ENCODE measurements at regions not wholly inside any gene's neighbourhood (a gene's known extent, or its start where the extent isn't known, plus 50 kb on each side); places are given as distances from the start of the nearest gene placed in this dataset.
"Not testable (repeated sequence)": the region's sequence is repeated elsewhere in the genome, so short reads cannot be mapped to it uniquely, and the experiment has no call there.

GRCh38 chr13:30071969-30072817 lies 221.8 kb upstream of the UBL3 start:
- no peaks in the 10 kb centered on the region for H3K4me1 ChIP-seq
- H3K27ac ChIP-seq = no peak overlapping the region
- H3K9me3 ChIP-seq = no peaks in the 10 kb centered on the region
- TF ChIP-seq POLR2A (IDR thresholded peaks at IDR 0.05) (no peak), CTCF (IDR thresholded peaks at IDR 0.05) (no peak)
- no peaks in the 10 kb centered on the region for H3K27me3 ChIP-seq
- no peaks in the 10 kb centered on the region for H3K36me3 ChIP-seq (ENCODE audit: low read depth, missing control alignments)
- whole genome bisulfite sequencing, 2 donors = 63 to 75% methylated on average over 10 of the region's 10 CpGs
- DNase-seq = no peak
- no peak overlapping the region for H3K4me3 ChIP-seq
- intact Hi-C loops (cut with DNase I; ENCODE audit: low total_unique reads) = no loop called here

- intact Hi-C loops (cut with DNase I; ENCODE audit: low total_unique reads) = no loop called here
- H3K27ac ChIP-seq = no peak overlapping the region
- H3K4me1 ChIP-seq = no peaks in the 10 kb centered on the region
- no peaks in the 10 kb centered on the region for H3K27me3 ChIP-seq
- TF ChIP-seq POLR2A (IDR thresholded peaks at IDR 0.05) = no peak
- no peak for TF ChIP-seq CTCF (IDR thresholded peaks at IDR 0.05)
- H3K9me3 ChIP-seq = no peaks in the 10 kb centered on the region
- no peak overlapping the region for H3K4me3 ChIP-seq
- no peak for DNase-seq
- H3K36me3 ChIP-seq (ENCODE audit: low read depth, missing control alignments) = no peaks in the 10 kb centered on the region
- 70 to 85% methylated on average over 4 of the region's 4 CpGs for WGBS, 2 donors
These were observed 214.8 kb upstream of the UBL3 start for GRCh38 chr13:30065181-30065580.

- Histone ChIP-seq H3K9me3 (no peaks in the 10 kb centered on the region), H3K4me3 (no peak overlapping the region), H3K27ac (no peak overlapping the region), H3K36me3 (ENCODE audit: low read depth, missing control alignments) (no peaks in the 10 kb centered on the region), H3K4me1 (no peaks in the 10 kb centered on the region), H3K27me3 (no peaks in the 10 kb centered on the region)
- intact Hi-C loops (cut with DNase I; ENCODE audit: low total_unique reads) = no loop called here
- WGBS, 2 donors = 57 to 80% methylated on average over 3 of the region's 3 CpGs
- DNase-seq = no peak
- TF ChIP-seq POLR2A (IDR thresholded peaks at IDR 0.05) (no peak), CTCF (IDR thresholded peaks at IDR 0.05) (no peak)
These were observed 213.5 kb upstream of the UBL3 start for GRCh38 chr13:30063892-30064291.

GRCh38 chr13:30061217-30061616 lies 210.8 kb upstream of the UBL3 start:
- no peaks in the 10 kb centered on the region for H3K9me3 ChIP-seq
- no peak overlapping the region for H3K27ac ChIP-seq
- no peaks in the 10 kb centered on the region for H3K27me3 ChIP-seq
- DNase-seq = no peak
- WGBS, 2 donors = 63 to 78% methylated on average over 4 of the region's 4 CpGs
- intact Hi-C loops (cut with DNase I; ENCODE audit: low total_unique reads) = no loop called here
- H3K4me3 ChIP-seq = no peak overlapping the region
- H3K36me3 ChIP-seq (ENCODE audit: low read depth, missing control alignments) = no peaks in the 10 kb centered on the region
- no peak for TF ChIP-seq POLR2A (IDR thresholded peaks at IDR 0.05)
- TF ChIP-seq CTCF (IDR thresholded peaks at IDR 0.05) = no peak
- H3K4me1 ChIP-seq = no peaks in the 10 kb centered on the region

GRCh38 chr13:30058429-30058828 lies 208.0 kb upstream of the UBL3 start:
- Histone ChIP-seq H3K4me3 (no peak overlapping the region), H3K9me3 (no peaks in the 10 kb centered on the region), H3K27ac (no peak overlapping the region), H3K4me1 (no peaks in the 10 kb centered on the region), H3K36me3 (ENCODE audit: low read depth, missing control alignments) (no peaks in the 10 kb centered on the region), H3K27me3 (no peaks in the 10 kb centered on the region)
- intact Hi-C loops (cut with DNase I; ENCODE audit: low total_unique reads) = no loop called here
- no peak for TF ChIP-seq CTCF (IDR thresholded peaks at IDR 0.05)
- no peak for TF ChIP-seq POLR2A (IDR thresholded peaks at IDR 0.05)
- DNase-seq = no peak
- 85 to 94% methylated on average over 3 of the region's 3 CpGs for WGBS, 2 donors

- DNase-seq = peak; percentile 47
- H3K27ac ChIP-seq; H3K4me3 ChIP-seq; H3K9me3 ChIP-seq; H3K27me3 ChIP-seq; H3K36me3 ChIP-seq (ENCODE audit: low read depth, missing control alignments); H3K4me1 ChIP-seq; intact Hi-C loops (cut with DNase I; ENCODE audit: low total_unique reads): not testable (repeated sequence)
- WGBS, 2 donors = 60 to 64% methylated on average over 5 of the region's 5 CpGs
These were observed 204.1 kb upstream of the UBL3 start for GRCh38 chr13:30054546-30054945.
